GM19395 (cell line): ENCODE measurements at regions not wholly inside any gene's neighbourhood (a gene's known extent, or its start where the extent isn't known, plus 50 kb on each side); places are given as distances from the start of the nearest gene placed in this dataset.
"Not testable (repeated sequence)": the region's sequence is repeated elsewhere in the genome, so short reads cannot be mapped to it uniquely, and the experiment has no call there.

Experiments used
- ATAC-seq: cut with Tn5 transposase; IDR thresholded peaks from one replicate; pipeline ENCODE4 v1.9.1; 2021; ENCODE audit warnings: mild to moderate bottlenecking, moderate library complexity; ENCODE audit not compliant: unreplicated experiment

DNA sequence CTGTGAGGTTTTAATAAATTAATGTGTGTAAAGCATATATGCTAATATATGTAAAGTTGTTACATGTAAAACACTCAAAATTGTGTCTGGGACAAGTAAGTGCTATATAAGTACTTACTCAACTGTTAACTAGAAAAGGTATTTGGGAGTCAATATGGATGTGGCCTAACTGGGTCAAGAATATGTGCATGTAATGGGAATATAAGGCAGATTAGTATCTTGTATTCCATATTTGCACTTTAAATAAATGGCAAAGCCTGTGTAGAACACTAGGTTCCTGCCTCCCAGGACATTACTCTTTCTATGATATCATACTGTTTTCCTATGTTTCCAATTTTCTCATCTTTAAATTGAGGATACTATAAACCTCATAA is 270.6 kb downstream of the FBXO8 start:
- ATAC-seq = no peak

DNA sequence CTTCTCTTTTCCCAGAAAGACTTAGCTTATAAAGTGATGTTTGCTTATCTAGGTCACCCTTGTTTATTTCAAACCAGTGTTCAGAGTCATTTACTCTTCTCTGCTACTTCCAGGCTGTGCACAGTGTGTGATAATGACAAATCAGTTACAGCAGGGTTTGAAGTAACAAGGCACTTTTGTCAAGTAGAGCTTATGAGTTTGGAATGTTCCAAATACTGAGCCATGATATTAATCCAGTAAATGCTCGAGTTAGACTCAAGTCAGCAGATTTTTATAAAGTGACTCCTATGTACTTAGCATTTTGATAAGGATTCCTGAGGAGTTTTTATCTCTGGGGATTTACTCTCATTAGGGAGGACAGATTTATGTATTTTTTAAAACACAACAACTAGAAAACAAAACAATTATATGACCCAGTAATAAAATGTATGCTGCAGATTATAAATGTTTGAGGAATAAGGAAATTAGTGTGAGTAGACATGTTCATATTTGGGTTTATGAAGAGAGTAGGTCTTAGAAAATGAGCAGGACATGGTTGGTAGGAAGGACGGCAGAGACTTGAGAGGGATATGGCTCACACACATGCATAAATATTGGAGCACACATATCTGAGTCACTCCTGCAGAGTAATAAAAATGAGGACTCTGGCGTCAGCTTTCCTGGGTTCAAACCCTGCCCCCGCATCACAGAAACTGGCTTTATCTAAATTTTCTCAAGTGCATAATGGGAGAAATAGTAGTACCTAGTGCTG is 271.2 kb downstream of the FBXO8 start:
- ATAC-seq = no peak

DNA sequence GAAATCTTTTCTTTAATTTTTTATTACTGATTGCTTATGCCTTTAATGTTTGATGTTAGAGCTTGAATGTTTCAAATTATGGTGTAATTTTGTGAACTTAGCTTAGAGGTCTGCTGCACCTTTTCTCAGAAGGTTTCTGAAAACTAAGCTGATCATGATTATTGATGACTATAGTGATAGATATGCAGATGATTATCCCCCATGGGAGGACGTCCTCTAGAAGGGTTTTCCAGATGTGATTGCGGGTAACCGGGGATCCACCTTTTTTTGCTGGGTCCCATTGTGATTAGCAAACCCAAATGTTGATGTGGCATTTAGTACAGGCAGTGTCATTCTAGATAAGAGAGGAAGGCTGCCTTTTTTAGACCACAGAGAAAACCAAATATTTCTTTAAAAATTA is 272.9 kb downstream of the FBXO8 start:
- no peak for ATAC-seq

DNA sequence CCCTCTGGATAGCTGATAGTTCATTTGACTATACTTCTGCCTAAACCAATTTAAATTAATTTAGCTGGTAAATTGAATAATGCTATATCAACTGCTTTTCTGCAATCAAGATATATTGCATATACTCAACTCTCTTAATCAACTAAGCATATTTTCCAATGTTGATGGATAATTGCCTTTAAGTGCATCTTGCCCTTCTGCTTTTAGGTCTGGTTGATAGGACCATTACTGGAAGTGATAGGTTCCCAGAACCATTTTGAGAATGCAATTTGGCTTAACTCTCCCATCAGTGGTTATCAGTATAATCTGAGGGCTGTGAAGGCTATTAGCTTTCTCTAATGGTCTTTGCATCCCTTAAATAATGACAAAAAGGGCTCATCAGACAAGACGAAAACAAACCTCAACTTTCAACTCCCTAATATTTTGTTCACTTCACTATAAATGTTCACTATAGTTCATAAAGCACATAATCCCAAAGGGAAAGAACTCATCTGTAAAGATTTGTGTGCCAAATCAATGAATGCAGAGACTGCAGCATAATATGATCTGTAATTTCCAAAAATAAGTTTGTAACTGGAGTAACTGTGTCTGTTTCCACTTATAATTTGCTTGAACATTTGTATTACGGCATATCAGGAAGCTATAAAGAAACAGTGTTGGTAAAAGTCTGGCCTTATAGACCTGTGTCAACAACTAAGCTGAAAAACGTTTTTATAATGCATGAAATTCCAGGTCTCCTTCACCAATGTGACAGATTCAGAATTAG is 273.6 kb downstream of the FBXO8 start:
- ATAC-seq = no peak

DNA sequence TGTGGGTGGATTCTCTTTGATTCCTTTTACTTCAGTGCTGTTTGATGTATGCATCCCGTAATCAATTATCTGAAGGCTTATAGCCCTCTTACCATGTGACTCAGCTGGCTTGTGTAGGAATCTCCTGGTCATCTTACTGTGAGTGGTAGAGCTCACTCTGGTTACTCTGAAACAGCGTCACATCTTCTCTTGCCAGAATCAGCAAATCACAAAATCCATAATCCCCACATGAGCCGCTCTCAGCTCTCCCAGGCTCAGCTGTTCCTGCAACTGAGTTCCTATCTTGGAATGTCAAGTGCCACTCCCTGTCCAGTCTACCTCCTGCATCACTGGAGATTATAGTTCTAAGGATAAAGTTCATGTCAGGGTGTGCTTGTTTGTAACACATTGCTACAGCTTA is 278.0 kb downstream of the FBXO8 start:
- ATAC-seq = no peak

DNA sequence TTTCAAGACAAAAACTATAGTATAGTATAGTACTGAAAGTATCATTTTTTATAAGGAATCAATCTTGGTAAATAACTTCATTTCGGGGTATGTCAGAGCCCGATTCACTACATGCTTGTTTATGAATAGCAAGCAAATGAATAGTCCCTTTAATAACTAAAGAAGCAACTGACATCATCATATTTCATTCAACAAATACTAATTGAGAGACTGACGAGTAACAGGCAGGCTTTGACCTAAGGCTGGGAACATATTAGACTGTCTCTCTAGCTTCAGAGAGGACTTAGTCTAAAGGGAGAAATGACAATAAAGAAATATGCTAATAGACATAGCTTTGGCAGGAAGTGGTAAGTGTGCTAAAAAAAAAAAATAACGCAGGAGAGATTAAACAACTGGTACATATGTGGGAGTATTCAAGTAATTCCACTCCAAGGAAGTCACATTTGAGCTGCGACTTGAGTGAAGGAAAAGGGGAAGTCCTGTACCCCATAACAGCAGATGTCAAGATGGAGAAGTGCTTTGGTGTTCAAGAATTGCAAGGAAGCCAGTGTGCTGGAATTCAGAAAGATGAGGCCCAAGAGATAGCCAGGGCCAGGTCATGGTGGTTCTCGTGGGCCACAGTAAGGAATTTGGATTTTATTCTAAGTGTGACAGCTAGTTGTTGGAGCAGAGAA is 284.9 kb downstream of the FBXO8 start:
- ATAC-seq = no peak

DNA sequence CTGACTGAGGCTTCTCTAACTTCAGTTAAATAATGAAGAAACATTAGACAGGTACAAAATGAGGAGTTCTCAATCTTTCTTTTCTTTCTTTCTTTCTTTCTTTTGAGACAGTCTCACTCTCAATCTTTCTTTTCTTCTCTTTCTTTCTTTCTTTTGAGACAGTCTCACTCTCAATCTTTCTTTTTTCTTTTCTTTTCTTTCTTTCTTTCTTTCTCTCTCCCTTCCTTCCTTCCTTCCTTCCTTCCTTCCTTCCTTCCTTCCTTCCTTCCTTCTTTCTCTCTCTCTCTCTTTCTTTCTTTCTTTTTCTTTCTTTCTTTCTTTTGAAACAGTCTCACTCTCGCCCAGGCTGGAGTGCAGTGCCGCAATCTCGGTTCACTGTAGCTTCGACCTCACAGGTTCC is 287.7 kb downstream of the FBXO8 start:
- ATAC-seq = not testable (repeated sequence)

DNA sequence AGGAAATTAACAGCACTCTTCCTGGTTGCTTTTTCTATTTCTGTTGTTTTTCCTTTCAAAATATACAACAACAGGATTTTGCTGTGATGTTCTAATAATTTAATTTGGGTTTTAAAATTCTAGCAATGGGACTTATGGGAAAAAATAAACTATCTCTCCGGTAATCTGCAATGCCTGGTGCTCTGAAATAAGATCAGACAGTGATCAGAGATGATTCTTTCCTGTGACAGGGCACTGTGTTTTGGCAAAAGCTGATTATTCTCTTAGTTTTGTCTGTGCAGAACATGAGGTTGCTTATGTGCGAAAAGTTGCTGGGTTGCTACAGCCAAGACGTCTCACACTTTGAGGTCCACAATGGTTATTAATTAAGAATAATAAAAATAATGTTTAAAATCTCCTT is 291.7 kb downstream of the FBXO8 start:
- no peak for ATAC-seq

DNA sequence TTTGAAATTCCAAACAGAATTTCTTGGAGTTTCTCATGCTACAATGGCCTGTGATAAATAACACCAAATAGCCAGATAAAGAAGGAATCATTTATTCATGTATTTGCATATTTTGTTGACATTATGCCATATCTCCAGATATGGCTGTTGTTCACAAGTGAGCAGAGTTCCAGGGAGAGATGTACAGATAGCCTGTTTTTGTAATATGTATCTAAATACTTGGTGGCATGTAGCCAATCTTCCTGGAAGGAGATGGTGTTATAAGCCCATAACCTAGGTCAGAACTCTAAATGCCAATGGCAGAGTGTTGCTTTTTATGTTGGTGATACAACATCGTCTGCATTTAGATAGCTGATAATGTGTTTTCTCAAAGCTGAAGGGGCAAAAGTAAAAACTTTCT is 292.2 kb downstream of the FBXO8 start:
- no peak for ATAC-seq

DNA sequence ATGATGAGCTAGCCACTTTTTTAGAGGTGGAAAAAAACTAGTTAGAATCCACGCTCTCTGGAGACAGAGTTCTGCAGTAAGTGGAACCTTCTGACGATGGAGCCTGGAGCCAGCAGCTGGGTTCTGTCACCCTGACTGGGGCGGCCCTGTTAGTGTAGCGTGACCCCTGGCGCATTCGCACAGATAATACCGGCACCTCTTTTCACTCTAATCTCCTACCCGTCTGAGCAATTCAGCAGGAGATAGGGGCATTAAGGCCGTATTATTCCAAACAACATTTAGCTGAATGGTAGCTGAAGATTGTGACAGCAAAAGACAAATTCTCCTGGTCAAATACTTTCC is 292.6 kb downstream of the FBXO8 start:
- no peak for ATAC-seq

DNA sequence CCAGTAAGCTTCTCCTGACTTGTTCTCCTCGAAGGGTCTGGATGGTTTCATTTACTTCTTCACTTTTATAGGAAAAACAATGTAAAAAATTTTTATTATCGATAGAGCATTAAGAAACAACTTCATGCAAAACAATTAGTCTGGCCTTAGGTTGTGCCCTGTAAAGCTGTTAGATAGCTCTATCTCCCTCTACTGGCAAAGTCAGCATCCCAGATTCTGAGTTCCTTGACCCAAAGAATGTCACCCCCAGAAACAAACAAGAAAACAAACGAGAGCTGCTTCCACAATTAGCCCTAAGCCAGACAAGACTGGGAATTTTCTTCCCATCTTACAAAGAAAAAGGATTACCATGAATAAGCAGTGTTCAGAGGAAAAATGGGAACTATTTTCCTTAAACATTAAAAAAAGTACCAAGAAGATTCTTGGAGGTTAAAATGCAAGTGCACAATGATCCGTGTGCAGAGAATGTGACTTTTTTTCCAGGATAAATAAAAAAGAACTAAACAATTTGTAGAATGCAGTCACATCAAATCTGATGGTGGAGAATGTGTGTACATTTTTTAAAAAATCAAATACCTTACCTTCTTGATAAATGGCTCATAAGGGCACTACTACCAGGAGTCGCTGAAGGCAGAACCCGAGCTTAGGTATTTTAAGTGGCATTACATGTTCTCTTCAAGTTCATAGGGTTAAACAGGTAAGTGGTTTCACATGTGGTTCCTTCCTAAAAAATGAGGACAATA is 293.2 kb downstream of the FBXO8 start:
- ATAC-seq = no peak

DNA sequence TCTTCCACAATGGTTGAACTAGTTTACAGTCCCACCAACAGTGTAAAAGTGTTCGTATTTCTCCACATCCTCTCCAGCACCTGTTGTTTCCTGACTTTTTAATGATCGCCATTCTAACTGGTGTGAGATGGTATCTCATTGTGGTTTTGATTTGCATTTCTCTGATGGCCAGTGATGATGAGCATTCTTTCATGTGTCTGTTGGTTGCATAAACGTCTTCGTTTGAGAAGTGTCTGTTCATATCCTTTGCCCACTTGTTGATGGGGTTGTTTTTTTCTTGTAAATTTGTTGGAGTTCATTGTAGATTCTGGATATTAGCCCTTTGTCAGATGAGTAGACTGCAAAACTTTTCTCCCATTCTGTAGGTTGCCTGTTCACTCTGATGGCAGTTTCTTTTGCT is 319.9 kb downstream of the FBXO8 start:
- ATAC-seq = not testable (repeated sequence)

DNA sequence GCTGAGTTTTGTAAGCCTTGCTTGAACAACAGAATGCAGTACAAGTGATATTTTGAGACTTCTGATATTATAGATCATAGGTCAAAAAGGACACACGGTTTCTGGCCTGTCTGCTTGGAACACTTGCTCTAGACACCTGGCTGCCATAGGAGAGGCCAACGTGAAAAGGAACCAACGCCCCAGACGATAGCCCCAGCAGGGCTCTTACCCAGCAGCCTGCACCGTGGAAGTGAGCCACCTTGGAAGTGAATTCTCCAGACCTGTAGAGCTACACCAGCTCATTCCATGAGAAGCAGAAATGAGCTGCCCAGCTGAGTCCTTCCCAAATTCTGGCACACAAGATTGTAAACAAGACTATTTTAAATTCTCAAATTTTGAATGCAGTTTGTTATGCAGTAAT is 323.1 kb downstream of the FBXO8 start:
- no peak for ATAC-seq

DNA sequence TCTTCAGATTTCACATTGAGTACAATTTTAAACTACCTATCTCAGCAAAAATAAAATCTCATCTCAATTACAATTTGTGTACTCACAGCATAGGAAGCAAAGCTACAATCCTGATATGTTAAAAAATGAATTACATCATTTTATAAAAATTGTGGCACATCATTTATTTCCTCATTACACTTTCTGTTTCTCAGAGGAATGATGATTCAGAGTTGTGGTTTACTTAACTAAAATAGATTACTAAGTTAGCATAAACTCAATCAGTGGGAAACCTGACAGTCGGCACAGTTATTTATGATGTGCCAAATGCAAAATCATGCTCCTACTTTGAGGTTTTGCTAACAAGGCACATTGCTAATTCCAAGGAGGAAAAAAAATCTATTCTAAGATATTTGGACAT is 325.0 kb downstream of the FBXO8 start:
- no peak for ATAC-seq

DNA sequence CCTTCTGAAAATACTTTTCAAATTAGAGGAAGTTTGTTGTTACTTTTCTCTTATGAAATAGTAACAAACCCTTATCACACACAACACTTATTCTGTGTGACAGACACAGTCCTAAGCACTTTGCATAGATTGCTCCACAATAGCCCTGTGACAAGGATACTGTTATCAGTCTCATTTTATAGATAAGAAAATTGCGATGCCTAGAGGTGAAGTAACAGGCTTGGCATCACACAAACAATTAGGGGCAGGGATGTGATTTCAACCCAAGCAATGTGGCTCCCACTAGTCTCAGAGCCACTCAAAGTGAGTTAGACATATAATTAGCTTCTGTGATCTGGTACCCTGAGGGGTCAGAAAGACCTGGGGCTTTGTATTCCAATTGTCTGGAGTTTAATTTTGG is 339.9 kb downstream of the FBXO8 start:
- ATAC-seq = no peak

DNA sequence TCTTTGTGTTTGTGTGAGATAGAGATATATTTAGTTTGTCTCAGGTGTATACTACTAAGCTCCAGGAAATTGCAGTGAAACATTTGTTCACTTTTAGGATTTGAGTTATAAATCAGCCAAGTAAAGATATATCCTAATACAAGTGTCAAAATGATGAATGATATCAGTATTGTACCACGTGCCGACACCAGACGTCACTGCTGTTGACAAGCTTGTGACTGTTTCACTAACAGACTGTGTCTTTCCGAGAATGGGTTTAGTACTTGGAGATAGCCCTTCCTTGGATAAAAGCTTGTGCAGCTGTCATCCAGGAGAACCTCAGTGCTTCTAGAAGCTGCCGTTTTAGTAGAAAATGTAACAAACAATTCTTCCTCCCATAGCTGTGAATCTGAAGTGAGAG is 343.3 kb downstream of the FBXO8 start:
- ATAC-seq = no peak

DNA sequence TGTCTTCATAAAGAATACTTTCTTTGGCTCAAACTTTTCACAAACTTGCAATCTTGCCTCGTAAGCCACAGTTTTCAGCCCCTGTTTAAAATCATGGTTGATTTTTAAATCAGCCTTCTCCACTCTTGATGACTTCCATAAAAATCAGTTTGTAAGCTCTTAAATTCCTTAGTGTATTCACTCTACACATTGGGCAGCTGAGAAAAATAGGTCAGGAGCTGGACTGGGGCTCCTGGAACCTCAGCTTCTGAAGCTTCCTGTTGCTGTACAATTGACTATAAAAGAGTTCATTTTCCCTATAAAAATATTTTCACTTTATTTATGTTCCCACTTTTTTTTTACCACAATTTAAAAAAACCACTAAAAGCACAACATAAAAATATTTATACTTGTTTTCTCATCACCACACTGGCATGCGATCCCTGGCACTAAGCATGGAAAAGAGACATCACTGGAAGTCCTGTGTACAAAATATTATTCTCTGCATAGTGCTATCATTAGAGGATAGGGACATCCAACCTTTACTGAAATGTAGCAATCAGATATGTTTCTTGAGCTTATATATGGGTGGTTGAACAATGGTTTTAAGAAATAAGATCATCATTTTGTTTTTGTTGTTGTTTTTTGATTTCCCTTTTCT is 345.7 kb downstream of the FBXO8 start:
- ATAC-seq = no peak

DNA sequence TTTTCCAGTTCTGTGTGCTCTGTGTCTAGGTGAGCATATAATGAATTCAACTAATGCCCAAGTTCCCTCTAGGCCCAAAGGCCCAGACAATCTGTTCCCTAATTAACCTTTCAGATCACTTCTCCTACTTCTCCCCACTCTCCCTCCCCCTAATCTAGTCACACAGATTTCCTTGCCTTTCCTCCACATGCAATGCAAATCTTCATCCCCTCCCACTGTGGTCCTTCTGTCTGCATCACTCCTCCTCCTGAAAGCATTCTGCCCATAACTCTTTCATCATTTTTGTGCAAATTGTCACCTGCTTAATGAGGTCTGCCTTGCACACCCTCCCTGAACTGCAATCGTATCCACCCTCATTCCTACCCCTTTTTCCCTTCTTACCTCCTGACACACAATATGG is 346.6 kb downstream of the FBXO8 start:
- ATAC-seq = no peak

DNA sequence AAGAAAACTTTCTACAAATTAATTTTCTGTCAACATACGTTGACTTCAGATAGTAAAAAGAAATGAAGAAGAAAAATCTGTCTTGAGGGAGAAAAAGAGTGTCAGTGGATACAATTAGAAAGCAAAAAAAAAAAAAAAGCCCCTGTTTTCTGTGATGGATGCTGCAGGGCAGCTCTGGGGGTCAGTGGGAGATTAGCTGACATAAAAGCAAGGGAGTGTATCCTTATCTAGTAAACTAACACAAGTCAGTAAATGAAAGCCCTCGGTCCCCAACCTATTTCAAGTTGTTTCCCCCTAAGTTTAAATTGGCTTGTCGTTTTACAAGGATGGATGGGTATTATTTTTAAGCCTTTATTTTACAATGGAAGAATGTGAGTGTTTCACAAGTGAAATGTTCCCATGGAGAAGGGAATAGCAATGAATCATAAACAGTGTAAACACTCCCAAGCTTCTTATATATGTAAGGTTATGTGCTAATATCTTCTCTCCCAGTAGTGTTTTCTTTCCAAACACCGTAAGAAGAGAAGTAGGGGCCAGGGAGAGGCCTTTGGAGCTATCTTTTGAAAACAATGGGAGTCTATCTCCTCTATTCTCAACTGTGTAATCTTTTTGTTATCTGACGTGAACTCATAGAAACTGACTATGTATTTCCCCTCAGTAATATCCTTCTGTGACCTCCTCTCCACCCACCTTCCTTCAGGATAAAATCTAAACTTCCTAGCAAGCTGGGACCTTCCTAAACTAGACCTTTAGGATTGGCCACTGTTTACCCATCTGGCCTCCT is 347.7 kb downstream of the FBXO8 start:
- no peak for ATAC-seq

DNA sequence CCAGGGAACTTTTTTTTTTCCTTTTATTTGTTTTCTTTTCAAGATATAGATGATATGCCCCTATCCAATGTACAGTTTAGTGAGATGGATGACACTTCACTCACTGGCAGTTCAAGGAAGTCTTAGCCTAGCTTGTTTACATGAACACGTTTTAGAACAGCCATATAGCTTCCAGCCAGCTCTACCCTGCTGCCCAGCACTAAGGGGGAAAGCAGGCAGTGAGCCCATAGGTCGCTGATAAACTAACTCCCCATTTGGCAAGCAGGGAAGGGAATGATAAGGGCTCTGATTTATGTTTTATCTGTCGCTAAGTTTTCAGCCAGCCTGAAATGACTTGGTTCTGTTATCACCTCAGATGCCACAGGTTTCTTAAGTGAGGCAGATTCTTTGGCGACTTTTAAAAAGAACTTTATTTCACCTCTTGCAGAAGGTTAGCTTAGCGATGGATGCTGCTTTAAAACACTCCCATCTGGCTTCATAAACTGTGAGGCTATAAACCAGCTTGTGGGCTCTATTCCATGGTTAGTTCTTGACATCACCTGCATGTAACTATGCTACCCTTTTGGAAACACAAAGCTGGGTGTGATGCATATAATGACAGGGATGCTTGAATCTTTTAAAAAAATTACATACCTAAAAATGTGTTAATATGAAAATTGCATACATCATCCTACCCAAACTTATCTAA is 348.4 kb downstream of the FBXO8 start:
- no peak for ATAC-seq
